Sigmoid colon (tissue), 6 donors: ENCODE measurements at regions not wholly inside any gene's neighbourhood (a gene's known extent, or its start where the extent isn't known, plus 50 kb on each side); places are given as distances from the start of the nearest gene placed in this dataset.
"Not testable (repeated sequence)": the region's sequence is repeated elsewhere in the genome, so short reads cannot be mapped to it uniquely, and the experiment has no call there.

Source experiments
- DNase-seq: peaks from one replicate; pipeline ENCODE4 v3.0.0-alpha.2; 2019
- H3K27ac ChIP-seq, 4 donors: fragments of 200-600 bp; sonication (generic); one replicate each; pipeline ENCODE4 v1.5.1; 2016 to 2019; ENCODE audit warnings: mild to moderate bottlenecking in 1 of 4
- H3K27me3 ChIP-seq, 3 donors: fragments of 200-600 bp; sonication (generic); one replicate each; pipeline ENCODE4 v1.5.1; 2019; ENCODE audit warnings: mild to moderate bottlenecking in 1 of 3
- H3K36me3 ChIP-seq, 4 donors: fragments of 200-600 bp; sonication (generic); one replicate each; pipeline ENCODE4 v1.5.1; 2016 to 2019
- H3K4me1 ChIP-seq, 4 donors: fragments of 200-600 bp; sonication (generic); one replicate each; pipeline ENCODE4 v1.5.1; 2017 to 2019
- H3K4me3 ChIP-seq, 4 donors: fragments of 200-600 bp; sonication (generic); one replicate each; pipeline ENCODE4 v1.5.1; 2017 to 2019; ENCODE audit warnings: mild to moderate bottlenecking in 2 of 4, moderate library complexity in 1 of 4
- H3K9me3 ChIP-seq, 4 donors: fragments of 200-600 bp in 3 of 4; sonication (generic) in 3 of 4; one replicate each; pipeline versions ENCODE4 v1.5.1 to v1.6.1; 2013 to 2019
- CTCF ChIP-seq, 4 experiments: fragments of 450-650 bp in 3 of 4; fragments of 200-600 bp in 1 of 4; IDR thresholded peaks; one replicate each; pipeline ENCODE4 v1.5.1; 2016 to 2019; ENCODE audit warnings: antibody characterized with exemption in 4 of 4, mild to moderate bottlenecking in 3 of 4, moderate library complexity in 2 of 4
- EP300 ChIP-seq, 4 donors: sonication (generic); formaldehyde crosslinking; IDR thresholded peaks; one replicate each; pipeline ENCODE4 v1.6.1; 2017; ENCODE audit warnings: antibody characterized with exemption in 4 of 4
- POLR2A ChIP-seq, 2 donors: fragments of 450-650 bp; IDR thresholded peaks; one replicate each; pipeline ENCODE4 v1.6.1; 2016; ENCODE audit warnings: antibody characterized with exemption in 2 of 2, mild to moderate bottlenecking in 2 of 2, moderate library complexity in 2 of 2
- POLR2AphosphoS5 ChIP-seq, 4 donors: sonication (generic); formaldehyde crosslinking; IDR thresholded peaks; one replicate each; pipeline ENCODE4 v1.6.1; 2017; ENCODE audit warnings: antibody characterized with exemption in 4 of 4
- WGBS, 2 donors: extraction: QIAGEN DNeasy Blood & Tissue Kit; methylation state at CpG; one replicate each; pipeline ENCODE4 v1.1.7; 2013; 5-methylcytosine and 5-hydroxymethylcytosine counted together
- intact Hi-C: fragments of 100-400 bp; cut with DNase I; formaldehyde crosslinking; loops from one replicate; pipeline ENCODE4 v1.15.1; 2023
- donor health status: healthy with polysubstance abuse.
- donor health status: healthy.

GRCh38 chr3:166522017-166522416 is 684.8 kb upstream of the BCHE start:
- no peaks in the 10 kb centered on the region for H3K36me3 ChIP-seq
- no peak overlapping the region for H3K27ac ChIP-seq
- TF ChIP-seq POLR2A (IDR thresholded peaks at IDR 0.05) = no peak
- no peak for TF ChIP-seq EP300 (IDR thresholded peaks at IDR 0.05)
- TF ChIP-seq CTCF (IDR thresholded peaks at IDR 0.05) = no peak
- TF ChIP-seq POLR2AphosphoS5 (IDR thresholded peaks at IDR 0.05) = no peak
- peaks cover 0 to 6% (median 3%) of the 10 kb centered on the region in 4 donors for H3K4me1 ChIP-seq
- H3K27me3 ChIP-seq = no peaks in the 10 kb centered on the region
- H3K9me3 ChIP-seq = peaks cover 0 to 3% (median 0%) of the 10 kb centered on the region in 4 donors
- intact Hi-C loops = no loop called here
- no peak overlapping the region for H3K4me3 ChIP-seq
- WGBS, 2 donors = 76 to 78% methylated on average over 3 of the region's 3 CpGs
- DNase-seq = no peak

- TF ChIP-seq POLR2A (IDR thresholded peaks at IDR 0.05) (no peak), EP300 (IDR thresholded peaks at IDR 0.05) (no peak), CTCF (IDR thresholded peaks at IDR 0.05) (no peak), POLR2AphosphoS5 (IDR thresholded peaks at IDR 0.05) (no peak)
- intact Hi-C loops = no loop called here
- DNase-seq = no peak
- no peak overlapping the region for H3K4me3 ChIP-seq
- H3K4me1 ChIP-seq = no peaks in the 10 kb centered on the region
- no peaks in the 10 kb centered on the region for H3K27me3 ChIP-seq
- WGBS, 2 donors = 73 to 93% methylated on average over 2 of the region's 2 CpGs
- no peaks in the 10 kb centered on the region for H3K36me3 ChIP-seq
- no peak overlapping the region for H3K27ac ChIP-seq
- H3K9me3 ChIP-seq = peaks cover 0 to 3% (median 0%) of the 10 kb centered on the region in 4 donors
These were observed 682.2 kb upstream of the BCHE start for GRCh38 chr3:166519443-166519842.

- Histone ChIP-seq H3K27ac (no peak overlapping the region), H3K4me1 (no peaks in the 10 kb centered on the region), H3K9me3 (peaks cover 0 to 8% (median 0%) of the 10 kb centered on the region in 4 donors), H3K27me3 (no peaks in the 10 kb centered on the region), H3K36me3 (no peaks in the 10 kb centered on the region), H3K4me3 (no peak overlapping the region)
- 90 to 99% methylated on average over 2 of the region's 2 CpGs for WGBS, 2 donors
- no peak for DNase-seq
- TF ChIP-seq POLR2A (IDR thresholded peaks at IDR 0.05) = no peak
- intact Hi-C loops = no loop called here
These were observed 680.8 kb upstream of the BCHE start for GRCh38 chr3:166518040-166518439.

- intact Hi-C loops = no loop called here
- Histone ChIP-seq H3K9me3 (peaks cover 0 to 9% (median 0%) of the 10 kb centered on the region in 4 donors), H3K4me3 (no peak overlapping the region), H3K27me3 (no peaks in the 10 kb centered on the region), H3K4me1 (no peaks in the 10 kb centered on the region), H3K36me3 (no peaks in the 10 kb centered on the region), H3K27ac (no peak overlapping the region)
- TF ChIP-seq POLR2A (IDR thresholded peaks at IDR 0.05) (no peak), POLR2AphosphoS5 (IDR thresholded peaks at IDR 0.05) (no peak), CTCF (IDR thresholded peaks at IDR 0.05) (no peak), EP300 (IDR thresholded peaks at IDR 0.05) (no peak)
- DNase-seq = no peak
- 47 to 69% methylated on average over 4 of the region's 4 CpGs for WGBS, 2 donors
These were observed 673.2 kb upstream of the BCHE start for GRCh38 chr3:166510382-166510781.

GRCh38 chr3:166500420-166500819 is 663.2 kb upstream of the BCHE start:
- H3K36me3 ChIP-seq, H3K27ac ChIP-seq, DNase-seq, H3K9me3 ChIP-seq, H3K4me1 ChIP-seq, H3K27me3 ChIP-seq, intact Hi-C loops, H3K4me3 ChIP-seq: not testable (repeated sequence)
- 29 to 77% methylated on average over 2 of the region's 2 CpGs for WGBS, 2 donors

- Histone ChIP-seq H3K4me1 (no peaks in the 10 kb centered on the region), H3K27me3 (no peaks in the 10 kb centered on the region), H3K27ac (no peak overlapping the region), H3K36me3 (no peaks in the 10 kb centered on the region), H3K9me3 (no peaks in the 10 kb centered on the region), H3K4me3 (no peak overlapping the region)
- intact Hi-C loops = no loop called here
- no peak for TF ChIP-seq EP300 (IDR thresholded peaks at IDR 0.05)
- no peak for TF ChIP-seq CTCF (IDR thresholded peaks at IDR 0.05)
- no peak for TF ChIP-seq POLR2A (IDR thresholded peaks at IDR 0.05)
- TF ChIP-seq POLR2AphosphoS5 (IDR thresholded peaks at IDR 0.05) = no peak
- WGBS, 2 donors = 76 to 84% methylated on average over 3 of the region's 3 CpGs
- no peak for DNase-seq
These were observed 662.4 kb upstream of the BCHE start for GRCh38 chr3:166499636-166500035.
